PC-3 (cell line): ENCODE measurements at regions not wholly inside any gene's neighbourhood (a gene's known extent, or its start where the extent isn't known, plus 50 kb on each side); places are given as distances from the start of the nearest gene placed in this dataset.

Experiments
- ATAC-seq: fragments of 200-7000 bp; cut with Tn5 transposase; 2 replicates; pipeline ENCODE4 v1.9.1; 2020; ENCODE audit warnings: mild to moderate bottlenecking, moderate library complexity
- BruUV-seq: library from RNA; stranded (reverse); fragments of 400-500 nt; replicated peaks from 2 replicates; lab custom pipeline; 2021; lab: Mats Ljungman, UMichigan
- CTCF ChIA-PET: fragments of 300-600 bp; sonication (Branson Sonifier 250); formaldehyde crosslinking; loops from one replicate; lab custom pipeline; 2022; ENCODE audit warnings: antibody characterized with exemption; lab: Charles Lee
- POLR2A ChIA-PET: fragments of 300-600 bp; sonication (Branson Sonifier 250); formaldehyde crosslinking; loops from one replicate; lab custom pipeline; 2022; ENCODE audit warnings: antibody characterized with exemption; ENCODE audit not compliant: unreplicated experiment; lab: Charles Lee
- DNase-seq: peaks from one replicate; pipeline ENCODE4 v3.0.0-alpha.2; 2015
- H2AFZ ChIP-seq: fragments of 300-600 bp; sonication (generic); 2 replicates; pipeline ENCODE4 v1.6.0; 2016; ENCODE audit warnings: antibody characterized with exemption, low read length
- H3F3A ChIP-seq: fragments of 300-600 bp; sonication (generic); one replicate; pipeline ENCODE4 v1.6.0; 2017; ENCODE audit warnings: antibody characterized with exemption, low read length, control low read depth, mild to moderate bottlenecking; ENCODE audit not compliant: unreplicated experiment
- H3K27ac ChIP-seq: fragments of 300-600 bp; sonication (generic); 2 replicates; pipeline ENCODE4 v1.5.1; 2016; ENCODE audit warnings: mild to moderate bottlenecking, low read length
- H3K27me3 ChIP-seq: fragments of 300-600 bp; sonication (generic); 2 replicates; pipeline ENCODE4 v1.6.1; 2016; ENCODE audit warnings: low read length, mixed read lengths
- H3K36me3 ChIP-seq: fragments of 300-600 bp; sonication (generic); 2 replicates; pipeline ENCODE4 v1.6.1; 2016; ENCODE audit warnings: low read depth, mixed run types, low read length, mixed read lengths
- H3K4me1 ChIP-seq: fragments of 300-600 bp; sonication (generic); 2 replicates; pipeline ENCODE4 v1.5.1; 2016; ENCODE audit warnings: low read length; ENCODE audit not compliant: insufficient read depth
- H3K4me2 ChIP-seq: fragments of 300-600 bp; sonication (generic); 2 replicates; pipeline ENCODE4 v1.6.0; 2016; ENCODE audit warnings: low read length
- H3K4me3 ChIP-seq: fragments of 300-600 bp; sonication (generic); 2 replicates; pipeline ENCODE4 v1.5.1; 2016; ENCODE audit warnings: mild to moderate bottlenecking, low read length, mixed read lengths
- H3K79me2 ChIP-seq: fragments of 300-600 bp; sonication (generic); 2 replicates; pipeline ENCODE4 v1.6.1; 2017; ENCODE audit warnings: low read length, mixed read lengths
- H3K9ac ChIP-seq: fragments of 300-600 bp; sonication (generic); 2 replicates; pipeline ENCODE4 v1.6.0; 2016; ENCODE audit warnings: mild to moderate bottlenecking, low read length
- H3K9me2 ChIP-seq: fragments of 300-600 bp; sonication (generic); replicated peaks from 2 replicates; pipeline ENCODE4 v1.6.1; 2016; ENCODE audit warnings: mixed run types, low read length, mixed read lengths
- H3K9me3 ChIP-seq: fragments of 300-600 bp; sonication (generic); 2 replicates; pipeline ENCODE4 v1.6.1; 2016; ENCODE audit warnings: low read length, mixed read lengths
- H4K20me1 ChIP-seq: fragments of 300-600 bp; sonication (generic); 2 replicates; pipeline ENCODE4 v1.6.1; 2016; ENCODE audit warnings: low read length, mixed read lengths
- EZH2 ChIP-seq: fragments of 300-600 bp; sonication (generic); IDR thresholded peaks from one replicate; pipeline ENCODE4 v1.6.1; 2017; ENCODE audit warnings: antibody characterized with exemption, mild to moderate bottlenecking, low read length; ENCODE audit not compliant: unreplicated experiment
- EZH2phosphoT487 ChIP-seq: fragments of 300-600 bp; sonication (generic); IDR thresholded peaks from 2 replicates; pipeline ENCODE4 v1.6.1; 2018; ENCODE audit warnings: mild to moderate bottlenecking, antibody characterized with exemption, low read length, borderline replicate concordance
- intact Hi-C: fragments of 100-400 bp; cut with micrococcal nuclease; formaldehyde crosslinking; loops from 2 replicates; pipeline ENCODE4 v1.9.0; 2023
- TF ChIP-seq, protein P1 (sequence below): fragments of 300-600 bp; sonication (generic); conservative IDR thresholded peaks from 2 replicates; pipeline ENCODE4 v1.5.1; 2017; ENCODE audit warnings: antibody characterized with exemption, low read depth, mild to moderate bottlenecking, low read length

DNA sequence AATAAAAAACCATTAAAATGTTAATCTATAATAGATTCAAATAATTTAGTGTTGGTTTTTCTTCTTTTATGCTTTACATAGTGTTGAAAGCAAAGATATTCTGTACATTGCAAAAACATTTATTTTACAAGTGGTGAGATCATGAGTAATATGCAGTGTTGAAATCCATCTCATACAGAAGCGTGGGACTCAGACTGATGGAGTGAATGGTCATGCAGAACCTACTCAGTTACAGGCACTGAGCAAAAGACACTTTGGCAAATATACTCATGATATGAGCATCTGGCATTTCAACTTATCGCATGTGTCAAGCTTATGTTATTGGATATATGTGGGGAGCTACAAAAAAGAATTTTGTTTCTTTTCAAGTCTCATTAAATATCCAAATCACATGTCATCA, 620.2 kb upstream of the NETO1 start:
- Histone ChIP-seq H3K9me3 (no peaks in the 10 kb centered on the region), H3K79me2 (no peaks in the 10 kb centered on the region), H4K20me1 (no peaks in the 10 kb centered on the region), H3K4me2 (no peak overlapping the region), H3K4me1 (no peaks in the 10 kb centered on the region), H3F3A (no peaks in the 10 kb centered on the region), H2AFZ (no peak overlapping the region), H3K27ac (no peak overlapping the region), H3K4me3 (no peak overlapping the region), H3K9ac (no peak overlapping the region), H3K27me3 (no peaks in the 10 kb centered on the region), H3K9me2 (0 out of 2 replicates have a peak, but pooled peaks cover 4% of the 10 kb centered on the region), H3K36me3 (no peaks in the 10 kb centered on the region)
- ATAC-seq (no peak), DNase-seq (no peak)
- POLR2A ChIA-PET, result no interaction called here
- no TSS peak for BruUV-seq
- CTCF ChIA-PET, result no interaction called here
- no peak for TF ChIP-seq EZH2
- TF ChIP-seq, protein P1, sequence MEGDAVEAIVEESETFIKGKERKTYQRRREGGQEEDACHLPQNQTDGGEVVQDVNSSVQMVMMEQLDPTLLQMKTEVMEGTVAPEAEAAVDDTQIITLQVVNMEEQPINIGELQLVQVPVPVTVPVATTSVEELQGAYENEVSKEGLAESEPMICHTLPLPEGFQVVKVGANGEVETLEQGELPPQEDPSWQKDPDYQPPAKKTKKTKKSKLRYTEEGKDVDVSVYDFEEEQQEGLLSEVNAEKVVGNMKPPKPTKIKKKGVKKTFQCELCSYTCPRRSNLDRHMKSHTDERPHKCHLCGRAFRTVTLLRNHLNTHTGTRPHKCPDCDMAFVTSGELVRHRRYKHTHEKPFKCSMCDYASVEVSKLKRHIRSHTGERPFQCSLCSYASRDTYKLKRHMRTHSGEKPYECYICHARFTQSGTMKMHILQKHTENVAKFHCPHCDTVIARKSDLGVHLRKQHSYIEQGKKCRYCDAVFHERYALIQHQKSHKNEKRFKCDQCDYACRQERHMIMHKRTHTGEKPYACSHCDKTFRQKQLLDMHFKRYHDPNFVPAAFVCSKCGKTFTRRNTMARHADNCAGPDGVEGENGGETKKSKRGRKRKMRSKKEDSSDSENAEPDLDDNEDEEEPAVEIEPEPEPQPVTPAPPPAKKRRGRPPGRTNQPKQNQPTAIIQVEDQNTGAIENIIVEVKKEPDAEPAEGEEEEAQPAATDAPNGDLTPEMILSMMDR, result no peak
- TF ChIP-seq EZH2phosphoT487, result no peak
- intact Hi-C loops, result no loop called here

- no peak overlapping the region for H3K9ac ChIP-seq
- no peaks in the 10 kb centered on the region for H3K36me3 ChIP-seq
- no peaks in the 10 kb centered on the region for H3F3A ChIP-seq
- no peaks in the 10 kb centered on the region for H3K79me2 ChIP-seq
- no peak for TF ChIP-seq EZH2
- TF ChIP-seq, protein P1, result no peak
- TF ChIP-seq EZH2phosphoT487, result no peak
- no peak overlapping the region for H3K4me2 ChIP-seq
- no peak overlapping the region for H3K4me3 ChIP-seq
- DNase-seq (no peak), ATAC-seq (no peak)
- no peaks in the 10 kb centered on the region for H4K20me1 ChIP-seq
- H3K4me1 ChIP-seq, result no peaks in the 10 kb centered on the region
- H3K9me2 ChIP-seq, result 0 out of 2 replicates have a peak, but pooled peaks cover 4% of the 10 kb centered on the region
- CTCF ChIA-PET, result interaction anchor here (0.6 kb wide), 1 partner anchor 349 kb away, joined by 3 read pairs; no protein-coding TSS in a partner anchor
- no peaks in the 10 kb centered on the region for H3K27me3 ChIP-seq
- no peak overlapping the region for H3K27ac ChIP-seq
- POLR2A ChIA-PET, result no interaction called here
- H2AFZ ChIP-seq, result no peak overlapping the region
- H3K9me3 ChIP-seq, result no peaks in the 10 kb centered on the region
- intact Hi-C loops, result no loop called here
- no TSS peak for BruUV-seq
Measured at GRCh38 chr18:73485166-73485565, 617.4 kb upstream of the NETO1 start.

DNA sequence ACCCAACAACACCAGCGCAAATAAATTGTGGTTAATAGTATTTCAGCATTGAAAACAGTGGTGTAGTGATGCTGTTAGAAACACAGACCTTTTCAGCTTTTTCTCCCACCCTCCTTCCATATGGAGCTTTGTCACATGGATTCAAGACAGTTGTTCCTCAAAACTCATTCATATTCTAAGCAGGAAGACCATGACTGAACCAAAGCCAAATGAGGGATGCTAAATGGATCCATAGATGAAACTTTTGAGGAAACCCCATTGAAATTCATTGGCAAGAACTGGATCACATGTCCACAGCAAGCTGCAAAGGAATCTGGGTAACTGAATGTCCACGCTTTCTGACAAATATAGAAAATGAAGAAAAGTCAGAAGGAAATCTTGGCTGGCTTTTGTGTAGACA, 615.1 kb upstream of the NETO1 start:
- DNase-seq (no peak), ATAC-seq (no peak)
- H3K79me2 ChIP-seq, result no peaks in the 10 kb centered on the region
- no peaks in the 10 kb centered on the region for H3F3A ChIP-seq
- BruUV-seq, result no TSS peak
- H3K9ac ChIP-seq, result no peak overlapping the region
- no peak overlapping the region for H2AFZ ChIP-seq
- no peak overlapping the region for H3K4me3 ChIP-seq
- ChIA-PET CTCF (no interaction called here), POLR2A (no interaction called here)
- intact Hi-C loops, result no loop called here
- no peak overlapping the region for H3K27ac ChIP-seq
- no peaks in the 10 kb centered on the region for H3K4me1 ChIP-seq
- no peaks in the 10 kb centered on the region for H4K20me1 ChIP-seq
- H3K36me3 ChIP-seq, result no peaks in the 10 kb centered on the region
- H3K27me3 ChIP-seq, result no peaks in the 10 kb centered on the region
- H3K4me2 ChIP-seq, result no peak overlapping the region
- H3K9me3 ChIP-seq, result no peaks in the 10 kb centered on the region
- 0 out of 2 replicates have a peak, but pooled peaks cover 4% of the 10 kb centered on the region for H3K9me2 ChIP-seq
- TF ChIP-seq EZH2, result no peak
- no peak for TF ChIP-seq EZH2phosphoT487
- TF ChIP-seq, protein P1, result no peak
